GM12891 (cell line): ENCODE measurements at regions not wholly inside any gene's neighbourhood (a gene's known extent, or its start where the extent isn't known, plus 50 kb on each side); places are given as distances from the start of the nearest gene placed in this dataset.

Experiments used
- POLR2A ChIP-seq: IDR thresholded peaks from 2 replicates; pipeline ENCODE4 v1.6.1; 2011; ENCODE audit warnings: low read depth, low read length, control low read depth
- POLR2AphosphoS5 ChIP-seq: IDR thresholded peaks from 2 replicates; pipeline ENCODE4 v1.6.1; 2011; ENCODE audit warnings: low read depth, low read length, control low read depth
- SPI1 ChIP-seq: IDR thresholded peaks from 2 replicates; pipeline ENCODE4 v1.6.1; 2011; ENCODE audit warnings: low read depth, low read length, control low read depth
- TAF1 ChIP-seq: IDR thresholded peaks from 2 replicates; pipeline ENCODE4 v1.6.1; 2011; ENCODE audit warnings: low read depth, low read length, control low read depth

DNA sequence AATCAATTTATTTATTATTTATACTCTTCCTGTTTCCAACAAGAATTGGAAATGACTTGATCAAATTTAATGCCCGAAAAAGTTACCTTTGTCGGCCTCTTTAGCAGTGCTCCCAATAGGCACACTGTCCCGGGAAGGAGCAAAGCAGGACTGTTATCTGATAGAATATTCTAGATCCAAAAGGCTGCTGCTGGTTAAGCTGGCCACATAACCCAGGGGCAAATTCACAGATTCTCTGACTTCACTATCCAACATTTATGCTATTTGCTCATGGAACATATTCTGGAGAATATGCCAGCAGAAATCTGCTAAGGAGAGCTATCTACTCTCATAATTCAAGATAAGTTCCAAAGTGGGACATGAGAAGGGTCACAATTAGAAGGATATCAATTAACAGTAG, 100.2 kb upstream of the DMAC1 start:
- TF ChIP-seq TAF1 = no peak
- no peak for TF ChIP-seq POLR2AphosphoS5
- TF ChIP-seq POLR2A = no peak
- no peak for TF ChIP-seq SPI1
